ENCODE measurements at regions not wholly inside any gene's neighbourhood (a gene's known extent, or its start where the extent isn't known, plus 50 kb on each side); places are given as distances from the start of the nearest gene placed in this dataset.

DNA sequence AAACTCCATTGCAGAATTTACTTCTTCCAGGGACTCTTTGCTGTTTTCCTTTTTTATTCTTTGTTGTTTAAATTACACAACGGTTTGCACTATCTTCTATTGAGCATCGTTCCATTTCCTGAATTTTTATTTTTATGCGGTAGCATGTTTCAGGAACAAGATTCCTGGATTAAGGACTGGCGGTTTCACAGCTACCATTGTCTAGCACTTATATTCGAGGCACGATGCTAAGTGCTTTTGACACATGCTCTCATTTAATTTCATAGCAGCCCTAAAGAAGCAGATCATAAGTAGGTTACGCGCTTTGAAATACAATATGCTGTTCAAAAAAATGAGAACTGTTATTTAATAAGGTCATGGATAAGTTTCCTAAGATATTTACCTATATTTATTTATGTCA, 354.4 kb downstream of the ARL6IP6 start:
- Histone ChIP-seq H3K79me2 (ENCODE audit: insufficient read depth, low read length) (no peaks in the 10 kb centered on the region), H3K4me3 (replicated peaks in 1 of 3; ENCODE audit: insufficient read depth in 1 of 3, low read depth in 2 of 3, low read length in 3 of 3) (no peak overlapping the region), H3K36me3 (replicated peaks in 1 of 2; ENCODE audit: control insufficient read depth in 1 of 2, insufficient read depth in 2 of 2, low read length in 2 of 2) (no peaks in the 10 kb centered on the region), H2AFZ (ENCODE audit: low read length) (no peak overlapping the region), H3K27me3 (ENCODE audit: control insufficient read depth in 1 of 2, insufficient read depth in 2 of 2, low read length in 2 of 2) (no peaks in the 10 kb centered on the region), H3K4me1 (ENCODE audit: insufficient read depth, low read length) (no peaks in the 10 kb centered on the region), H3K4me2 (ENCODE audit: low read depth, low read length) (no peak overlapping the region), H4K20me1 (ENCODE audit: insufficient read depth, low read length) (no peaks in the 10 kb centered on the region), H3K27ac (ENCODE audit: extremely low read length, insufficient read depth, low read length) (no peak overlapping the region), H3K9ac (ENCODE audit: insufficient read depth, low read depth, low read length) (no peak overlapping the region), H3K9me3 (ENCODE audit: low read length) (no peaks in the 10 kb centered on the region)
- no peak for TF ChIP-seq ZNF430 (CRISPR knock-in tag; IDR thresholded peaks at IDR 0.05)
- no peak for TF ChIP-seq SMC3 (IDR thresholded peaks at IDR 0.05; ENCODE audit: low read length)
- TF ChIP-seq ZNF468 (CRISPR knock-in tag; IDR thresholded peaks at IDR 0.05) = no peak
- no peak for TF ChIP-seq ZNF772 (CRISPR knock-in tag; IDR thresholded peaks at IDR 0.05)
- no peak for TF ChIP-seq ZFYVE20 (CRISPR knock-in tag; IDR thresholded peaks at IDR 0.05; ENCODE audit: borderline replicate concordance, low read depth)
- no peak for TF ChIP-seq ZNF296 (CRISPR knock-in tag; conservative IDR thresholded peaks at IDR 0.05)
- no peak for TF ChIP-seq MAFK (conservative IDR thresholded peaks at IDR 0.05 in 1 of 2, IDR thresholded peaks at IDR 0.05 in 1 of 2; ENCODE audit: low read length in 2 of 2)
- no peak for TF ChIP-seq HMGA1 (CRISPR knock-in tag; conservative IDR thresholded peaks at IDR 0.05)
- no peak for TF ChIP-seq SETDB1 (CRISPR knock-in tag; IDR thresholded peaks at IDR 0.05; ENCODE audit: borderline replicate concordance)
- no peak for TF ChIP-seq ZKSCAN8 (CRISPR knock-in tag; IDR thresholded peaks at IDR 0.05; ENCODE audit: borderline replicate concordance)
- no peak for TF ChIP-seq ZNF121 (CRISPR knock-in tag; IDR thresholded peaks at IDR 0.05)
- TF ChIP-seq CCDC6 (CRISPR knock-in tag; IDR thresholded peaks at IDR 0.05) = no peak
- no peak for TF ChIP-seq NFRKB (IDR thresholded peaks at IDR 0.05)
- no peak for TF ChIP-seq ZFP62 (CRISPR knock-in tag; IDR thresholded peaks at IDR 0.05)
- TF ChIP-seq, protein P1, sequence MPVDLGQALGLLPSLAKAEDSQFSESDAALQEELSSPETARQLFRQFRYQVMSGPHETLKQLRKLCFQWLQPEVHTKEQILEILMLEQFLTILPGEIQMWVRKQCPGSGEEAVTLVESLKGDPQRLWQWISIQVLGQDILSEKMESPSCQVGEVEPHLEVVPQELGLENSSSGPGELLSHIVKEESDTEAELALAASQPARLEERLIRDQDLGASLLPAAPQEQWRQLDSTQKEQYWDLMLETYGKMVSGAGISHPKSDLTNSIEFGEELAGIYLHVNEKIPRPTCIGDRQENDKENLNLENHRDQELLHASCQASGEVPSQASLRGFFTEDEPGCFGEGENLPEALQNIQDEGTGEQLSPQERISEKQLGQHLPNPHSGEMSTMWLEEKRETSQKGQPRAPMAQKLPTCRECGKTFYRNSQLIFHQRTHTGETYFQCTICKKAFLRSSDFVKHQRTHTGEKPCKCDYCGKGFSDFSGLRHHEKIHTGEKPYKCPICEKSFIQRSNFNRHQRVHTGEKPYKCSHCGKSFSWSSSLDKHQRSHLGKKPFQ (CRISPR knock-in tag; IDR thresholded peaks at IDR 0.05; ENCODE audit: insufficient replicate concordance) = no peak
- no peak for TF ChIP-seq ZNF484 (CRISPR knock-in tag; IDR thresholded peaks at IDR 0.05; ENCODE audit: borderline replicate concordance, low read depth)
- TF ChIP-seq, protein P2, sequence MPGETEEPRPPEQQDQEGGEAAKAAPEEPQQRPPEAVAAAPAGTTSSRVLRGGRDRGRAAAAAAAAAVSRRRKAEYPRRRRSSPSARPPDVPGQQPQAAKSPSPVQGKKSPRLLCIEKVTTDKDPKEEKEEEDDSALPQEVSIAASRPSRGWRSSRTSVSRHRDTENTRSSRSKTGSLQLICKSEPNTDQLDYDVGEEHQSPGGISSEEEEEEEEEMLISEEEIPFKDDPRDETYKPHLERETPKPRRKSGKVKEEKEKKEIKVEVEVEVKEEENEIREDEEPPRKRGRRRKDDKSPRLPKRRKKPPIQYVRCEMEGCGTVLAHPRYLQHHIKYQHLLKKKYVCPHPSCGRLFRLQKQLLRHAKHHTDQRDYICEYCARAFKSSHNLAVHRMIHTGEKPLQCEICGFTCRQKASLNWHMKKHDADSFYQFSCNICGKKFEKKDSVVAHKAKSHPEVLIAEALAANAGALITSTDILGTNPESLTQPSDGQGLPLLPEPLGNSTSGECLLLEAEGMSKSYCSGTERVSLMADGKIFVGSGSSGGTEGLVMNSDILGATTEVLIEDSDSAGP (CRISPR knock-in tag; IDR thresholded peaks at IDR 0.05; ENCODE audit: borderline replicate concordance) = no peak
- TF ChIP-seq, protein P3, sequence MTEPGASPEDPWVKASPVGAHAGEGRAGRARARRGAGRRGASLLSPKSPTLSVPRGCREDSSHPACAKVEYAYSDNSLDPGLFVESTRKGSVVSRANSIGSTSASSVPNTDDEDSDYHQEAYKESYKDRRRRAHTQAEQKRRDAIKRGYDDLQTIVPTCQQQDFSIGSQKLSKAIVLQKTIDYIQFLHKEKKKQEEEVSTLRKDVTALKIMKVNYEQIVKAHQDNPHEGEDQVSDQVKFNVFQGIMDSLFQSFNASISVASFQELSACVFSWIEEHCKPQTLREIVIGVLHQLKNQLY (CRISPR knock-in tag; IDR thresholded peaks at IDR 0.05) = no peak
- ChIA-PET CTCF (ENCODE audit: low intra/inter-chr PET ratio, low total read pairs) (no interaction called here), POLR2A (no interaction called here)
- intact Hi-C loops (cut with micrococcal nuclease; ENCODE audit: unreplicated experiment) = no loop called here
- FAIRE-seq (no peak), ATAC-seq (no peak), DNase-seq (ENCODE audit: low spot score) (no peak)
- WGBS (ENCODE audit: low lambda C conversion rate) = 51% methylated on average over 8 of the region's 8 CpGs
- no TSS peak for BruUV-seq (replicated peaks)
- in situ Hi-C loops (cut with HindIII; ENCODE audit: extremely low pct_ligation_motif_present, low pct_unique_long_range_greater_than_20kb) = no loop called here

Measured in HepG2 (cell line).